Fibroblast of villous mesenchyme (primary cell): ENCODE measurements at regions not wholly inside any gene's neighbourhood (a gene's known extent, or its start where the extent isn't known, plus 50 kb on each side); places are given as distances from the start of the nearest gene placed in this dataset.

ENCODE experiments used
- DNase-seq: peaks from one replicate; pipeline ENCODE4 v3.0.0-alpha.2; 2010; ENCODE audit warnings: low read depth
- H3K4me3 ChIP-seq: 2 replicates; pipeline ENCODE4 v1.5.1; 2011; ENCODE audit warnings: low read depth, mild to moderate bottlenecking, low read length
- CTCF ChIP-seq: IDR thresholded peaks from 2 replicates; pipeline ENCODE4 v1.5.1; 2012; ENCODE audit warnings: low read depth, mild to moderate bottlenecking, low read length; ENCODE audit not compliant: insufficient read depth

- TF ChIP-seq CTCF = no peak
- no peak for DNase-seq
- H3K4me3 ChIP-seq = no peak overlapping the region
Measured at GRCh38 chr20:39547546-39548408, 585.6 kb downstream of the DHX35 start.

- no peak for TF ChIP-seq CTCF
- DNase-seq = no peak
- no peak overlapping the region for H3K4me3 ChIP-seq
Measured at GRCh38 chr20:39541136-39541803, 579.1 kb downstream of the DHX35 start.

- no peak for TF ChIP-seq CTCF
- no peak overlapping the region for H3K4me3 ChIP-seq
- no peak for DNase-seq
Measured at GRCh38 chr20:39538317-39538716, 576.2 kb downstream of the DHX35 start.

DNA sequence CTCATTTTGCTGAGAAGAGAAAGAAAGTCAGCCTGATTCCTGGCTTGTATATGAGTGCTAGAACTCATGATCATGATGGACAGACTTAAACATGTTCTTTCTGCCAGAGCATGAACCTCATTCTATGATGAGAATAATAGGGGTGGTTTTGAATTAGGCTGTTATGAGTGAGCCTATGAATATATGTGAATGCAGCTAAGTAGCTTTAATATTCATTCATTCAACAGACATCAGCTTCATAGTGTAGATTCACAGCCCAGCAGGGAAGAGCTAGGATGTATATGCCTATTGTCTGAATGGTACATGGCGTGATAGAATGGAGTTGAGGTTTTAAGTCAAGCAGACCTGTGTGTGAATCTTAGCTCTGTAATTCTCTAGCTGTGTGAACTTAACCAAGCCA lies 573.2 kb downstream of the DHX35 start:
- no peak for TF ChIP-seq CTCF
- no peak overlapping the region for H3K4me3 ChIP-seq
- no peak for DNase-seq

DNA sequence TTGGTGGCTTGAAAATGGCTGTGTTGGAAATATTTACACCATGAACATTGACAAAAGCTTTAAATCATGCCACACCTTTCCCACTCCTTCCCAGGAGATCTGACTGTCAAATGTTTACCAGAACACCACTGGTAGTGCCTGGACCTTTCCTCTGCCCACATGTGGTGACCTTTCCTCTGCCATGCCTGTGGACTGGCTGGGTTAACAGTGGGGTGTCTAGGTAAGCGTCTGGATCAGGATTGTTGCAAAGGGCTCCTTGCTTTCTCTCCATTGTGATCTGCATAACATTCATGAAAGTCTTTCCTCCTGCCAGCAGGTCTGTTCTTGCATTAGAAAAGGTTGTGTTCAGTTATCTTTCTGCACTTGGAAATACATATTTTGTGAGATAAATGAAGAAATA lies 572.7 kb downstream of the DHX35 start:
- TF ChIP-seq CTCF = no peak
- no peak for DNase-seq
- H3K4me3 ChIP-seq = no peak overlapping the region

GRCh38 chr20:39533858-39534257 lies 571.7 kb downstream of the DHX35 start:
- TF ChIP-seq CTCF = no peak
- no peak overlapping the region for H3K4me3 ChIP-seq
- DNase-seq = no peak
